Trophoblast cell (in vitro differentiated cells and primary cell): ENCODE measurements at regions not wholly inside any gene's neighbourhood (a gene's known extent, or its start where the extent isn't known, plus 50 kb on each side); places are given as distances from the start of the nearest gene placed in this dataset.
A peak's percentile ranks its signal among the peaks of the same experiment; 100 is the strongest.

Experiments
- DNase-seq, 2 donors: peaks; one replicate each; pipeline ENCODE4 v3.0.0-alpha.2; 2016
- H2AFZ ChIP-seq: 2 replicates; pipeline ENCODE4 v1.6.1; 2013; ENCODE audit warnings: low read length, moderate library complexity, mild to moderate bottlenecking; ENCODE audit not compliant: insufficient read depth, poor library complexity
- H2AK5ac ChIP-seq: 2 replicates; pipeline ENCODE4 v1.6.1; 2013; ENCODE audit warnings: mild to moderate bottlenecking, low read length
- H2BK120ac ChIP-seq: 2 replicates; pipeline ENCODE4 v1.6.1; 2013; ENCODE audit warnings: low read length, mild to moderate bottlenecking, moderate library complexity; ENCODE audit not compliant: insufficient read depth, poor library complexity
- H2BK12ac ChIP-seq: 2 replicates; pipeline ENCODE4 v1.6.1; 2013; ENCODE audit warnings: mild to moderate bottlenecking, low read length, moderate library complexity
- H2BK5ac ChIP-seq: 2 replicates; pipeline ENCODE4 v1.6.1; 2013; ENCODE audit warnings: low read length, low read depth, moderate library complexity, mild to moderate bottlenecking; ENCODE audit not compliant: poor library complexity
- H3K14ac ChIP-seq: 2 replicates; pipeline ENCODE4 v1.6.1; 2013; ENCODE audit warnings: mild to moderate bottlenecking, low read length
- H3K18ac ChIP-seq: 2 replicates; pipeline ENCODE4 v1.6.1; 2013; ENCODE audit warnings: mild to moderate bottlenecking, low read length
- H3K23ac ChIP-seq: 2 replicates; pipeline ENCODE4 v1.6.1; 2013; ENCODE audit warnings: low read length
- H3K27ac ChIP-seq: 2 replicates; pipeline ENCODE4 v1.5.1; 2013; ENCODE audit warnings: low read depth, mild to moderate bottlenecking, inconsistent platforms, low read length, moderate library complexity
- H3K27me3 ChIP-seq: 2 replicates; pipeline ENCODE4 v1.6.1; 2013; ENCODE audit warnings: inconsistent platforms, mild to moderate bottlenecking, low read length, moderate library complexity; ENCODE audit not compliant: insufficient read depth
- H3K36me3 ChIP-seq, 2 experiments: 1 replicate in 1 of 2; 2 replicates in 1 of 2; pipeline ENCODE4 v1.6.1; 2013; ENCODE audit warnings: low read length in 2 of 2, mild to moderate bottlenecking in 2 of 2, moderate library complexity in 1 of 2; ENCODE audit not compliant: insufficient read depth in 2 of 2, control insufficient read depth in 1 of 2
- H3K4ac ChIP-seq: 2 replicates; pipeline ENCODE4 v1.6.1; 2013; ENCODE audit warnings: low read depth, mild to moderate bottlenecking, low read length, moderate library complexity
- H3K4me1 ChIP-seq, 2 experiments: 1 replicate in 1 of 2; 2 replicates in 1 of 2; pipeline ENCODE4 v1.6.1; 2013; ENCODE audit warnings: low read length in 2 of 2, mild to moderate bottlenecking in 2 of 2, moderate library complexity in 1 of 2; ENCODE audit not compliant: insufficient read depth in 2 of 2, control insufficient read depth in 1 of 2
- H3K4me2 ChIP-seq: 2 replicates; pipeline ENCODE4 v1.6.1; 2013; ENCODE audit warnings: inconsistent platforms, mild to moderate bottlenecking, low read length, moderate library complexity
- H3K4me3 ChIP-seq: 2 replicates; pipeline ENCODE4 v1.5.1; 2013; ENCODE audit warnings: mild to moderate bottlenecking, low read depth, low read length, inconsistent platforms
- H3K79me1 ChIP-seq: one replicate; pipeline ENCODE4 v1.6.1; 2013; ENCODE audit warnings: low read length
- H3K79me2 ChIP-seq: 2 replicates; pipeline ENCODE4 v1.6.1; 2013; ENCODE audit warnings: low read length, mild to moderate bottlenecking; ENCODE audit not compliant: control insufficient read depth, insufficient read depth, poor library complexity
- H3K9ac ChIP-seq: 2 replicates; pipeline ENCODE4 v1.6.1; 2013; ENCODE audit warnings: mild to moderate bottlenecking, low read length
- H3K9me3 ChIP-seq: 2 replicates; pipeline ENCODE4 v1.6.1; 2013; ENCODE audit warnings: low read depth, mild to moderate bottlenecking, control low read depth, inconsistent platforms, low read length; ENCODE audit not compliant: insufficient read depth
- H4K12ac ChIP-seq: 2 replicates; pipeline ENCODE4 v1.6.1; 2013; ENCODE audit warnings: low read depth, mild to moderate bottlenecking, low read length, moderate library complexity
- H4K8ac ChIP-seq: 2 replicates; pipeline ENCODE4 v1.6.1; 2013; ENCODE audit warnings: low read depth, mild to moderate bottlenecking, low read length, moderate library complexity
- H4K91ac ChIP-seq: one replicate; pipeline ENCODE4 v1.6.1; 2013; ENCODE audit warnings: low read depth, mild to moderate bottlenecking, low read length, moderate library complexity
- WGBS: extraction: QIAGEN DNeasy Blood & Tissue Kit; methylation state at CpG from one replicate; pipeline ENCODE4 v1.1.7; 2013; ENCODE audit warnings: missing lambda C conversion rate; ENCODE audit not compliant: insufficient read length, insufficient coverage; ENCODE audit errors: extremely low coverage; 5-methylcytosine and 5-hydroxymethylcytosine counted together

GRCh38 chr4:125111323-125111722, 203.4 kb upstream of the FAT4 start:
- Histone ChIP-seq H3K4me1 (no peaks in the 10 kb centered on the region), H2AFZ (no peak overlapping the region), H2BK120ac (no peak overlapping the region), H2AK5ac (no peak overlapping the region), H3K36me3 (no peaks in the 10 kb centered on the region), H3K79me1 (no peaks in the 10 kb centered on the region), H4K91ac (no peak overlapping the region), H3K4me3 (no peak overlapping the region), H3K4ac (no peak overlapping the region), H2BK12ac (no peak overlapping the region), H4K8ac (no peak overlapping the region), H3K9ac (no peak overlapping the region), H2BK5ac (no peak overlapping the region), H3K18ac (no peak overlapping the region), H3K27ac (no peak overlapping the region), H3K23ac (no peak overlapping the region), H4K12ac (no peak overlapping the region), H3K4me2 (no peak overlapping the region), H3K27me3 (no peaks in the 10 kb centered on the region), H3K14ac (no peak overlapping the region), H3K9me3 (no peaks in the 10 kb centered on the region), H3K79me2 (no peaks in the 10 kb centered on the region)
- WGBS = no CpG with 5 or more reads among the region's 3 CpGs
- DNase-seq = no peak

GRCh38 chr4:125105561-125105960, 209.2 kb upstream of the FAT4 start:
- Histone ChIP-seq H3K23ac (no peak overlapping the region), H3K14ac (no peak overlapping the region)

DNA sequence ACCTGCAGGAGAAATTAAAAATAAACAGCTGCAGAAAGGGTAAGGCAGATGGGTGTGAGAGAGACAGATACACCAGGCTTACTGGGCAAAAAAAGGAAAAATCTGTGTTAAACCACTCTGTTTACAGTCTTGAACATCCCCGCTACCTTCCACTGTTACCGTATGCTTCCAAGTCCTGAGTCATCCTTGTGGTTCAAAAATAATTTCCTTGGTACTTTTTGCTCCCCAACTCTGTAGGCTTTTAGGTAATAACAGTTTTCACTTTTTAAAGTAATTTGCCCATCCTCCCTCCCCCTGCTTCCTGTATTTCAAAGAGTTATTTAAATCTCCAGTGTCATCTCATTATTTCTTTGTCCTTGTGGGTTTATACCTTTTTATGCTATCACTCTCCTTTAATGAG, 210.1 kb upstream of the FAT4 start:
- H3K36me3 ChIP-seq = no peaks in the 10 kb centered on the region
- no peak overlapping the region for H3K9ac ChIP-seq
- no peak overlapping the region for H4K91ac ChIP-seq
- H3K9me3 ChIP-seq = no peaks in the 10 kb centered on the region
- H3K79me2 ChIP-seq = no peaks in the 10 kb centered on the region
- no peak overlapping the region for H2AFZ ChIP-seq
- DNase-seq = no peak
- no peak overlapping the region for H3K23ac ChIP-seq
- H2BK5ac ChIP-seq = no peak overlapping the region
- no peak overlapping the region for H2AK5ac ChIP-seq
- no peak overlapping the region for H3K4me2 ChIP-seq
- H4K12ac ChIP-seq = no peak overlapping the region
- no peaks in the 10 kb centered on the region for H3K4me1 ChIP-seq
- no CpG with 5 or more reads among the region's 2 CpGs for WGBS
- no peaks in the 10 kb centered on the region for H3K79me1 ChIP-seq
- H3K14ac ChIP-seq = no peak overlapping the region
- H3K18ac ChIP-seq = no peak overlapping the region
- H3K4ac ChIP-seq = no peak overlapping the region
- no peak overlapping the region for H3K4me3 ChIP-seq
- H2BK120ac ChIP-seq = no peak overlapping the region
- H3K27me3 ChIP-seq = no peaks in the 10 kb centered on the region
- H3K27ac ChIP-seq = no peak overlapping the region
- no peak overlapping the region for H4K8ac ChIP-seq
- no peak overlapping the region for H2BK12ac ChIP-seq

More at GRCh38 chr4:125105561-125105960, 209.2 kb upstream of the FAT4 start:
- no peak overlapping the region for H3K4ac ChIP-seq
- no peak overlapping the region for H2AK5ac ChIP-seq
- DNase-seq = peak in 1 of 2 donors; percentile 19
- 100% methylated on average over 2 of the region's 2 CpGs for WGBS
- no peaks in the 10 kb centered on the region for H3K9me3 ChIP-seq
- no peaks in the 10 kb centered on the region for H3K27me3 ChIP-seq
- H2BK5ac ChIP-seq = no peak overlapping the region
- no peak overlapping the region for H3K4me3 ChIP-seq
- H2BK120ac ChIP-seq = no peak overlapping the region
- no peaks in the 10 kb centered on the region for H3K79me1 ChIP-seq
- no peak overlapping the region for H3K18ac ChIP-seq
- H3K4me1 ChIP-seq = no peaks in the 10 kb centered on the region
- H4K8ac ChIP-seq = no peak overlapping the region
- H3K27ac ChIP-seq = no peak overlapping the region
- no peak overlapping the region for H2BK12ac ChIP-seq
- no peaks in the 10 kb centered on the region for H3K36me3 ChIP-seq
- no peak overlapping the region for H4K91ac ChIP-seq
- no peak overlapping the region for H4K12ac ChIP-seq
- no peaks in the 10 kb centered on the region for H3K79me2 ChIP-seq
- no peak overlapping the region for H3K9ac ChIP-seq
- H2AFZ ChIP-seq = no peak overlapping the region
- no peak overlapping the region for H3K4me2 ChIP-seq

DNA sequence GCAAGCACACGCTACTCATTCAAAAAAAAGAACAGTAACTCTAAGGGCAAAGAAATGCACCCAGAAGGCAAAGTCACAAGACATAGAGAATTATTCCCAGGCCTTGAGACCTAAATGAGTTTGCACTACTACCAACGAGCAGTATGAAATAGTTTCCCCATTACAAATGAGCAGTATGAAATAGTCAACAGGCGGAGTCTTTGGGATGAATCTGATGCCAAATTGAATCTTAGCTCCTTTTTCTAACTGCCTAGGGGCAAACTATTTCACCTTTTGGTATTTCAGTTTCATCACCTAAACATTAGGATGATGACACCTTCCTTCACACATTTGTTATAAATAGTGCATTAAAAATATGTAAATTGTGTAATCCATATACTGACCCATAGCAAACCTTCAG, 213.0 kb upstream of the FAT4 start:
- H3K36me3 ChIP-seq = no peaks in the 10 kb centered on the region
- H3K23ac ChIP-seq = no peak overlapping the region

More for the DNA sequence above, 213.0 kb upstream of the FAT4 start:
- Histone ChIP-seq H3K9me3 (no peaks in the 10 kb centered on the region), H4K8ac (no peak overlapping the region), H3K14ac (no peak overlapping the region), H3K9ac (no peak overlapping the region), H2BK12ac (no peak overlapping the region), H2BK120ac (no peak overlapping the region), H3K4me3 (no peak overlapping the region), H3K27me3 (no peaks in the 10 kb centered on the region), H3K79me2 (no peaks in the 10 kb centered on the region), H3K4me2 (no peak overlapping the region), H2AFZ (no peak overlapping the region), H4K12ac (no peak overlapping the region), H3K4me1 (no peaks in the 10 kb centered on the region), H4K91ac (no peak overlapping the region), H3K79me1 (no peaks in the 10 kb centered on the region), H3K27ac (no peak overlapping the region), H2BK5ac (no peak overlapping the region), H2AK5ac (no peak overlapping the region), H3K18ac (no peak overlapping the region), H3K4ac (no peak overlapping the region)
- no CpG with 5 or more reads among the region's 3 CpGs for WGBS
- peak; percentile 37 to 93 for DNase-seq
